PFSK-1 (cell line): ENCODE measurements at regions not wholly inside any gene's neighbourhood (a gene's known extent, or its start where the extent isn't known, plus 50 kb on each side); places are given as distances from the start of the nearest gene placed in this dataset.

Experiments
- FOXP2 ChIP-seq: optimal IDR thresholded peaks from 2 replicates; pipeline ENCODE3; 2011; ENCODE audit warnings: borderline replicate concordance, control low read depth, inconsistent platforms; ENCODE audit not compliant: insufficient read depth; ENCODE audit errors: extremely low read length, extremely low read depth
- POLR2AphosphoS5 ChIP-seq: IDR thresholded peaks from 2 replicates; pipeline ENCODE4 v1.6.1; 2012; ENCODE audit warnings: low read depth, mild to moderate bottlenecking, control low read depth, low read length, moderate library complexity
- SIN3A ChIP-seq: IDR thresholded peaks from 2 replicates; pipeline ENCODE4 v1.6.1; 2012; ENCODE audit warnings: mild to moderate bottlenecking, low read length, moderate library complexity, borderline replicate concordance; ENCODE audit not compliant: insufficient read depth
- TAF1 ChIP-seq: IDR thresholded peaks from 2 replicates; pipeline ENCODE4 v1.6.1; 2012; ENCODE audit warnings: low read length, control low read depth, borderline replicate concordance; ENCODE audit not compliant: insufficient read depth
- TF ChIP-seq, protein P1 (sequence below), 2 experiments: IDR thresholded peaks; 2 replicates each; pipeline versions ENCODE4 v1.6.1 to v1.8.0; 2011 to 2012; ENCODE audit warnings: low read depth in 2 of 2, low read length in 2 of 2, control low read depth in 1 of 2, inconsistent platforms in 1 of 2, mild to moderate bottlenecking in 1 of 2, moderate library complexity in 1 of 2; ENCODE audit not compliant: insufficient read depth in 1 of 2

DNA sequence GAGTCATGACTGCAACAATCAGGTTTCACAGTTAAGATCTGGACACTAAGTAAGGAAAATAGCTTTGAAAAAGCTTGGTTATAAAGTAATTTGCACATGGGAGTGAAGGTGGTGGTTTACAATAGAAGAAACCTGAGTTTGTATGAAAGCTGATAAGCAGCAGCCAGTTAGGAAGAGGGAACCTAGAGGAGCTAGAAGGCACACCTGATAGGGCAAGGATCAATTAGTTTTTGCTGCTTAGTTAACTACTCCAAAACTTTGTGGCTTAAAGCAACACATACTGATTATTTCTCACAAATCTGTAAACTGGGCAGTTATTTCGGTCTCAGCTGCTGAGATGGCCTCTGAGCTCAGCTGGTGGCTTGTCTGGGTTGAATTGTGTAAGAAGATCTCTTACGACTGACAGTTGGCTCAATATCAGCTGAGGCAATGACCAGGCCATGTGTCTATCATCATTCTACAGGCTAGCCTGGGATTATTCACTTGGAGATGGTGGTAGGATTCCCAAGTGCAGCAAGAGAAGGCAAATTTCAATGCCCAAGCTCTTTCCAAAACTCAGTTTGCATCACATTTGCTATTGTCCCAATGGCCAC, 255.0 kb upstream of the PITX2 start:
- TF ChIP-seq FOXP2: no peak

DNA sequence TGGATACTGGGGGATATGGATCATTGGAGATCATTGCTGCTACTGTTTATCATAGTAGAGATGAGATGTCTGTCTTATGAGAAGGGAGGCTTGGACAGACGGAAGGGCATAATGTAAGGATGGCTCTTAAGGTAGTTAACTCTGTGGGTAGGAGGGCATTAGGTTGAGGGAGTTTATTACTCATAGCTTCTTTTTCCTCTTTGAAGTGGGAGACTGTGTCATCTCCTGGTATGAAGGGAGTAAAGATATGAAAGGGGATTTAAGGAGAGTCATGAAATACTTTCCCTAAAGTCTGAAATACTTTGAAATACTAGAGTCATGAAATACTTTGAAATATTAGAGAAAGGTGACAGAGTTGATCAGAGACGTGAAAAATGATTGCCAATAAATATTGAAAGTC, 255.5 kb upstream of the PITX2 start:
- TF ChIP-seq, protein P1, sequence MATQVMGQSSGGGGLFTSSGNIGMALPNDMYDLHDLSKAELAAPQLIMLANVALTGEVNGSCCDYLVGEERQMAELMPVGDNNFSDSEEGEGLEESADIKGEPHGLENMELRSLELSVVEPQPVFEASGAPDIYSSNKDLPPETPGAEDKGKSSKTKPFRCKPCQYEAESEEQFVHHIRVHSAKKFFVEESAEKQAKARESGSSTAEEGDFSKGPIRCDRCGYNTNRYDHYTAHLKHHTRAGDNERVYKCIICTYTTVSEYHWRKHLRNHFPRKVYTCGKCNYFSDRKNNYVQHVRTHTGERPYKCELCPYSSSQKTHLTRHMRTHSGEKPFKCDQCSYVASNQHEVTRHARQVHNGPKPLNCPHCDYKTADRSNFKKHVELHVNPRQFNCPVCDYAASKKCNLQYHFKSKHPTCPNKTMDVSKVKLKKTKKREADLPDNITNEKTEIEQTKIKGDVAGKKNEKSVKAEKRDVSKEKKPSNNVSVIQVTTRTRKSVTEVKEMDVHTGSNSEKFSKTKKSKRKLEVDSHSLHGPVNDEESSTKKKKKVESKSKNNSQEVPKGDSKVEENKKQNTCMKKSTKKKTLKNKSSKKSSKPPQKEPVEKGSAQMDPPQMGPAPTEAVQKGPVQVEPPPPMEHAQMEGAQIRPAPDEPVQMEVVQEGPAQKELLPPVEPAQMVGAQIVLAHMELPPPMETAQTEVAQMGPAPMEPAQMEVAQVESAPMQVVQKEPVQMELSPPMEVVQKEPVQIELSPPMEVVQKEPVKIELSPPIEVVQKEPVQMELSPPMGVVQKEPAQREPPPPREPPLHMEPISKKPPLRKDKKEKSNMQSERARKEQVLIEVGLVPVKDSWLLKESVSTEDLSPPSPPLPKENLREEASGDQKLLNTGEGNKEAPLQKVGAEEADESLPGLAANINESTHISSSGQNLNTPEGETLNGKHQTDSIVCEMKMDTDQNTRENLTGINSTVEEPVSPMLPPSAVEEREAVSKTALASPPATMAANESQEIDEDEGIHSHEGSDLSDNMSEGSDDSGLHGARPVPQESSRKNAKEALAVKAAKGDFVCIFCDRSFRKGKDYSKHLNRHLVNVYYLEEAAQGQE (IDR thresholded peaks at IDR 0.05; ENCODE audit: insufficient read depth in 1 of 2, low read depth in 2 of 2, low read length in 2 of 2): no peak
- no peak for TF ChIP-seq SIN3A
- TF ChIP-seq TAF1: no peak
- no peak for TF ChIP-seq POLR2AphosphoS5
- TF ChIP-seq FOXP2: no peak

DNA sequence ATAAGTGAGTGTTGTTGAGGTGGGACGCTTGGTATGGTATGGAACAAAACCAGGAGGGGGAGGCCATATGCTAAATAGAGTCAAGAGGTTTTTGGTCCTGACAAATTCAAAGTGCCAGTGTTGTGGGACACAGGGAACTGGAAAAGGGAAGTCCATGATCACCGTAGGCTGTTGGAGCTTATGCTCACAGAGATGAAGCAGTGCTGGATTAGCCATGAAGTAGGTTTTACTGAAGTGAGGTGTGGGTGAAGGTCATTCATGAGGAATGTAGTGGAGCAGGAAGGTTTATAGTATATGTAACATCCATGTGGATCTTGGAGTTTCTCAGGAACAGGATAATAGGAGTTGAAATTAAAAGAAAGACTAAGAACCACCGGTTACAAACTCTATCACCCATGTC, 256.1 kb upstream of the PITX2 start:
- TF ChIP-seq SIN3A (no peak), FOXP2 (no peak), TAF1 (no peak)
- TF ChIP-seq, protein P1 (IDR thresholded peaks at IDR 0.05; ENCODE audit: insufficient read depth in 1 of 2, low read depth in 2 of 2, low read length in 2 of 2): no peak

DNA sequence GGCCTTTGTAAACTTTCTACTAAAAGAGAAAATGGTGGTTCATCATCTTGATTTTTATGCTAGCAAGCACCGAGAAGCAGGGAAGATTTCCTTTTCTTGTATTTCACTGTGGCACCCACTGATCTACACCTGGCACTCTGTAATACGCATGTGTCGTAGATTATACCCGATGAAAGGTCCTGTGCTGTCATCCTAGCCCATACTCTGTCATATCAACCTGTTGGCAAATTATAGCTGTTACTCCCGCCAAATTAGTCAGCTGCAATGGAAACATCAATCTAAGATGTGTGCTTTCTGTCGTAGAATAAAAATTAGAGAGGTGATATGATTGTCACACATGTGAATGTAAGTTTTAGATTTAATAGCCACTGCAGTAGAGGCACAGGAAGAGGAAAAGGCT, 263.4 kb upstream of the PITX2 start:
- TF ChIP-seq FOXP2: no peak
- TF ChIP-seq SIN3A: no peak
- TF ChIP-seq POLR2AphosphoS5: no peak
- no peak for TF ChIP-seq TAF1
- TF ChIP-seq, protein P1 (IDR thresholded peaks at IDR 0.05; ENCODE audit: insufficient read depth in 1 of 2, low read depth in 2 of 2, low read length in 2 of 2): no peak

DNA sequence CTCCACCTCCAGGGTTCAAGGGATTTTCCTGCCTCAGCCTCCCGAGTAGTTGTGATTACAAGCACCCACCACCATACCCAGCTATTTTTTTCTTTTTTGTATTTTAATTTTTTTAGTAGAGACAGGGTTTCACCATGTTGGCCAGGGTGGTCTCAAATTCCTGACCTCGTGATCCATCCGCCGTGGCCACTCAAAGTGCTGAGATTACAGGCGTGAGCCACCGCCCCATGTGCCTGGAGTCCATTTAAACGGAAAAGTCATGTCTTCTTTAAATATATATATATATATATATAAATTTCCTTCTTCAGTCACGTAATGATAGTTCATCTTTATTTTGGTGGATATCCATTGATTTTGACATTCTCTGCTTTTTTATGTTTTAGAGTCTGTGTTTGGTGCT, 264.0 kb upstream of the PITX2 start:
- TF ChIP-seq POLR2AphosphoS5: no peak
- TF ChIP-seq, protein P1 (IDR thresholded peaks at IDR 0.05; ENCODE audit: insufficient read depth in 1 of 2, low read depth in 2 of 2, low read length in 2 of 2): no peak

DNA sequence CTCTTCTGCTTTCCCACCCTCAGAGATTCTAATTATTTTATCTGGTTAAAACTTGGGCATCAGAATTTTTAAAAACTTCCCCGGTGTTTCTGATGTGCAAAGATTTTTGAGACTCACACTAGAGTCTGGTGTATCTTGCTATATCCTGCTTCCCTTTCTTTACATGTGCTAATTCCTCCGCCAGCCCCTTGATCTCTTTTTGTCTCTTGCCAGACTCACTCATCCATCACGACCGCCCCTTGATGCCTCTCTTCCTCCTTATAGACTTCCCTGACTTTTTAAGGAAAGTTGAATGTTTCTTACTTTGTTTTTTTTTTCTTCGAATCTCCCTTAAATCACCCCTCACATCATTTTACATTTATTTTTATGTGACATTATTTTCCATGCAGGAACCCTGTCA, 274.9 kb upstream of the PITX2 start:
- no peak for TF ChIP-seq TAF1
- TF ChIP-seq SIN3A: no peak
- TF ChIP-seq, protein P1 (IDR thresholded peaks at IDR 0.05; ENCODE audit: insufficient read depth in 1 of 2, low read depth in 2 of 2, low read length in 2 of 2): no peak
- no peak for TF ChIP-seq FOXP2
- TF ChIP-seq POLR2AphosphoS5: no peak
